ENCODE measurements at regions not wholly inside any gene's neighbourhood (a gene's known extent, or its start where the extent isn't known, plus 50 kb on each side); places are given as distances from the start of the nearest gene placed in this dataset.

DNA sequence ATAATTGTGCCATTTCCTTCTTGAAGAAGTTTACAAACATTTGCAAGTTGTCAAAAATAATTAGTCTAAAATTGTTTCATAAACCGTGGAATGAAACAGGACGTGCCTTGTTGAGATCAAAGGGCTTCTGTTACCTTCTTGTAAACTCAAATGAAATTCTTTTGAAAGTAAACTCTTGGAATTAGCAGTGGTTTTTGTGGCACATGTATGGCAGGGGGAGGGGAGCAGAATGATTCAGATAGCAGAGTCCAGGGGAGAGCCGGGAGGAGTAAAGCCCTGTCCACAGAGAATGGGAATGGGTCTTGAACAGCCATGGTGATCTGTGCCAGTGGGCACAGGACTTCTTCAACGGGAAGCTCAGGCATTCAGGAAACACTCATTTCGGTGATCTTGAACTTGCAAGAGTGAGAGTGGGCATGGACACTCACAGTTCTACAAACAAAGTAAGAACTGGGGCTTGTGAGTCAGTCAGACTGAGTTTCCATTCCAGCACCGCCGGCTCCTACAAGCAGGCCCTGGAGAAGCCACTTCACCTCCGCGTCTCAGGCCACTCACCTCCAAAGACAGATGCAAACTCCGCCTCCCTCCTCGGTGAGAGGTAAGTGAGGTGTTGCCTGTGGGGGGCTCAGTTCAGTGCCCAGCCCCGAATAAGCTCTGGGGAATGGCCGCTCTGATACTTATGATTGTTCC is 143.1 kb downstream of the CDH26 start:
- Histone ChIP-seq H2AFZ (ENCODE audit: low read length) (no peak overlapping the region), H3K36me3 (replicated peaks in 1 of 2; ENCODE audit: control insufficient read depth in 2 of 2, insufficient read depth in 2 of 2, low read length in 2 of 2) (no peaks in the 10 kb centered on the region), H3K27ac (replicated peaks; ENCODE audit: low read length) (no peak overlapping the region), H3K23ac (ENCODE audit: low read depth, low read length, poor library complexity) (peak overlapping the region; percentile 44), H2BK5ac (ENCODE audit: low read length) (no peak overlapping the region), H2AK5ac (ENCODE audit: low read depth, low read length) (peak overlapping the region; percentile 86), H3K4ac (ENCODE audit: low read length) (no peak overlapping the region), H3K79me1 (ENCODE audit: low read depth, low read length) (no peaks in the 10 kb centered on the region), H3K9ac (ENCODE audit: low read depth, low read length, poor library complexity) (peak overlapping the region; percentile 24), H4K8ac (ENCODE audit: low read depth, low read length) (no peak overlapping the region), H3K4me1 (ENCODE audit: control insufficient read depth in 2 of 2, insufficient read depth in 1 of 2, low read depth in 1 of 2, low read length in 2 of 2) (peaks cover 0 to 5% of the 10 kb centered on the region in 2 donors), H3K4me2 (ENCODE audit: insufficient read depth, low read length, poor library complexity, severe bottlenecking) (no peak overlapping the region), H2BK120ac (ENCODE audit: low read depth, low read length) (no peak overlapping the region), H2BK12ac (ENCODE audit: low read length) (no peak overlapping the region), H2BK15ac (ENCODE audit: low read length) (peak overlapping the region; percentile 9), H3K27me3 (ENCODE audit: control insufficient read depth in 3 of 3, insufficient read depth in 3 of 3, low read depth in 1 of 3, low read length in 3 of 3) (no peaks in the 10 kb centered on the region), H3K9me3 (replicated peaks in 1 of 2; ENCODE audit: control insufficient read depth in 2 of 2, insufficient read depth in 1 of 2, low read depth in 1 of 2, low read length in 2 of 2) (no peaks in the 10 kb centered on the region), H4K91ac (ENCODE audit: low read depth, low read length, poor library complexity) (no peak overlapping the region), H3K4me3 (ENCODE audit: low read length in 2 of 2) (no peak overlapping the region), H3K18ac (ENCODE audit: low read length) (peak overlapping the region; percentile 67), H3K14ac (ENCODE audit: low read length) (no peak overlapping the region)
- DNase-seq (ENCODE audit: low spot score), result no peak
- WGBS, 2 donors (ENCODE audit: extremely low coverage in 2 of 2, insufficient read length in 2 of 2, insufficient replicate concordance in 1 of 2), result no CpG with 5 or more reads among the region's 13 CpGs

GRCh38 chr20:60101891-60102281 is 143.7 kb downstream of the CDH26 start:
- no CpG with 5 or more reads among the region's 9 CpGs for WGBS, 2 donors (ENCODE audit: extremely low coverage in 2 of 2, insufficient read length in 2 of 2, insufficient replicate concordance in 1 of 2)
- peak overlapping the region; percentile 9 for H2BK15ac ChIP-seq (ENCODE audit: low read length)
- no peak overlapping the region for H4K91ac ChIP-seq (ENCODE audit: low read depth, low read length, poor library complexity)
- H4K8ac ChIP-seq (ENCODE audit: low read depth, low read length), result no peak overlapping the region
- H3K4me1 ChIP-seq (ENCODE audit: control insufficient read depth in 2 of 2, insufficient read depth in 1 of 2, low read depth in 1 of 2, low read length in 2 of 2), result peaks cover 0 to 5% of the 10 kb centered on the region in 2 donors
- peak overlapping the region; percentile 67 for H3K18ac ChIP-seq (ENCODE audit: low read length)
- H3K4ac ChIP-seq (ENCODE audit: low read length), result no peak overlapping the region
- H3K4me2 ChIP-seq (ENCODE audit: insufficient read depth, low read length, poor library complexity, severe bottlenecking), result no peak overlapping the region
- peak overlapping the region; percentile 24 for H3K9ac ChIP-seq (ENCODE audit: low read depth, low read length, poor library complexity)
- no peak overlapping the region for H3K4me3 ChIP-seq (ENCODE audit: low read length in 2 of 2)
- peak overlapping the region; percentile 86 for H2AK5ac ChIP-seq (ENCODE audit: low read depth, low read length)
- H2BK12ac ChIP-seq (ENCODE audit: low read length), result no peak overlapping the region
- no peak overlapping the region for H2BK5ac ChIP-seq (ENCODE audit: low read length)
- H3K14ac ChIP-seq (ENCODE audit: low read length), result no peak overlapping the region
- DNase-seq (ENCODE audit: low spot score), result no peak
- H2BK120ac ChIP-seq (ENCODE audit: low read depth, low read length), result no peak overlapping the region
- no peaks in the 10 kb centered on the region for H3K9me3 ChIP-seq (replicated peaks in 1 of 2; ENCODE audit: control insufficient read depth in 2 of 2, insufficient read depth in 1 of 2, low read depth in 1 of 2, low read length in 2 of 2)
- no peaks in the 10 kb centered on the region for H3K27me3 ChIP-seq (ENCODE audit: control insufficient read depth in 3 of 3, insufficient read depth in 3 of 3, low read depth in 1 of 3, low read length in 3 of 3)
- no peak overlapping the region for H3K27ac ChIP-seq (replicated peaks; ENCODE audit: low read length)
- H3K23ac ChIP-seq (ENCODE audit: low read depth, low read length, poor library complexity), result peak overlapping the region; percentile 44
- no peaks in the 10 kb centered on the region for H3K79me1 ChIP-seq (ENCODE audit: low read depth, low read length)
- no peak overlapping the region for H2AFZ ChIP-seq (ENCODE audit: low read length)
- H3K36me3 ChIP-seq (replicated peaks in 1 of 2; ENCODE audit: control insufficient read depth in 2 of 2, insufficient read depth in 2 of 2, low read length in 2 of 2), result no peaks in the 10 kb centered on the region

DNA sequence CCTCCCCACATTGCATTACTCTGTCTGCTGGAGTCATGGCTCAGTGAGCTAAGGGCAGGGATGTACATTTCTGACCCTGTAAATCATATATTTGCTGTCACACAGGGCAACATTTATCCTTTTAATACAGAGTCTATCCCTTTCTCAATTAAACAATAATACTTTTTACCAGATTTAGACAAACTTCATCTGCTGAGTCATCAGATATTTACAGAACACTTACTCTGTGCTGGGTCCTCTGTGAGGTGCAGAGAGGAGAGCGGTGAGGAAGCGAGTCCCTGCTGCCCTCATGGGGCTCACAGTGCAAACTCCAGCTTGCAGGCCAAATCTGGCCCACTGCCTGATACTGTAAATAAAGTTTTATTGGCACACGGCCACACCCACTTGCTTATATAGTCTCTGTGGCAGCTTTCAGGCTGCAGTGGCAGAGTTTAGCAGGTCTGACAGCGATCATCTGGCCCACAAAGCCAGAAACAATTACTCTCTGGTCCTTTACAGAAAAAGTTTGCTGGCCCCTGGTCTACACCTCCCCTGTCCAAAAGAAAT is 144.5 kb downstream of the CDH26 start:
- Histone ChIP-seq H3K4me3 (ENCODE audit: low read length in 2 of 2) (no peak overlapping the region), H3K4ac (ENCODE audit: low read length) (no peak overlapping the region), H2BK5ac (ENCODE audit: low read length) (no peak overlapping the region), H3K18ac (ENCODE audit: low read length) (peak overlapping the region; percentile 59), H2AFZ (ENCODE audit: low read length) (no peak overlapping the region), H2AK5ac (ENCODE audit: low read depth, low read length) (peak overlapping the region; percentile 86), H3K27ac (replicated peaks; ENCODE audit: low read length) (no peak overlapping the region), H3K27me3 (ENCODE audit: control insufficient read depth in 3 of 3, insufficient read depth in 3 of 3, low read depth in 1 of 3, low read length in 3 of 3) (no peaks in the 10 kb centered on the region), H3K4me1 (ENCODE audit: control insufficient read depth in 2 of 2, insufficient read depth in 1 of 2, low read depth in 1 of 2, low read length in 2 of 2) (peaks cover 0 to 5% of the 10 kb centered on the region in 2 donors), H3K4me2 (ENCODE audit: insufficient read depth, low read length, poor library complexity, severe bottlenecking) (no peak overlapping the region), H3K9ac (ENCODE audit: low read depth, low read length, poor library complexity) (no peak overlapping the region), H2BK120ac (ENCODE audit: low read depth, low read length) (no peak overlapping the region), H2BK15ac (ENCODE audit: low read length) (no peak overlapping the region), H3K36me3 (replicated peaks in 1 of 2; ENCODE audit: control insufficient read depth in 2 of 2, insufficient read depth in 2 of 2, low read length in 2 of 2) (no peaks in the 10 kb centered on the region), H3K14ac (ENCODE audit: low read length) (no peak overlapping the region), H4K8ac (ENCODE audit: low read depth, low read length) (no peak overlapping the region), H3K23ac (ENCODE audit: low read depth, low read length, poor library complexity) (no peak overlapping the region), H4K91ac (ENCODE audit: low read depth, low read length, poor library complexity) (no peak overlapping the region), H2BK12ac (ENCODE audit: low read length) (no peak overlapping the region), H3K79me1 (ENCODE audit: low read depth, low read length) (no peaks in the 10 kb centered on the region), H3K9me3 (replicated peaks in 1 of 2; ENCODE audit: control insufficient read depth in 2 of 2, insufficient read depth in 1 of 2, low read depth in 1 of 2, low read length in 2 of 2) (peaks cover 0 to 2% of the 10 kb centered on the region in 2 donors)
- DNase-seq (ENCODE audit: low spot score), result no peak
- WGBS, 2 donors (ENCODE audit: extremely low coverage in 2 of 2, insufficient read length in 2 of 2, insufficient replicate concordance in 1 of 2), result no CpG with 5 or more reads among the region's 4 CpGs

- Histone ChIP-seq H3K9me3 (replicated peaks in 1 of 2; ENCODE audit: control insufficient read depth in 2 of 2, insufficient read depth in 1 of 2, low read depth in 1 of 2, low read length in 2 of 2) (peaks cover 0 to 2% of the 10 kb centered on the region in 2 donors), H2BK5ac (ENCODE audit: low read length) (no peak overlapping the region), H2BK120ac (ENCODE audit: low read depth, low read length) (no peak overlapping the region), H3K23ac (ENCODE audit: low read depth, low read length, poor library complexity) (no peak overlapping the region), H3K36me3 (replicated peaks in 1 of 2; ENCODE audit: control insufficient read depth in 2 of 2, insufficient read depth in 2 of 2, low read length in 2 of 2) (no peaks in the 10 kb centered on the region), H3K79me1 (ENCODE audit: low read depth, low read length) (no peaks in the 10 kb centered on the region), H2BK15ac (ENCODE audit: low read length) (no peak overlapping the region), H3K27ac (replicated peaks; ENCODE audit: low read length) (no peak overlapping the region), H2AK5ac (ENCODE audit: low read depth, low read length) (no peak overlapping the region), H3K14ac (ENCODE audit: low read length) (no peak overlapping the region), H2AFZ (ENCODE audit: low read length) (no peak overlapping the region), H4K91ac (ENCODE audit: low read depth, low read length, poor library complexity) (no peak overlapping the region), H3K9ac (ENCODE audit: low read depth, low read length, poor library complexity) (no peak overlapping the region), H2BK12ac (ENCODE audit: low read length) (no peak overlapping the region), H3K4ac (ENCODE audit: low read length) (no peak overlapping the region), H4K8ac (ENCODE audit: low read depth, low read length) (no peak overlapping the region), H3K4me1 (ENCODE audit: control insufficient read depth in 2 of 2, insufficient read depth in 1 of 2, low read depth in 1 of 2, low read length in 2 of 2) (peaks cover 0 to 5% of the 10 kb centered on the region in 2 donors), H3K4me2 (ENCODE audit: insufficient read depth, low read length, poor library complexity, severe bottlenecking) (no peak overlapping the region), H3K27me3 (ENCODE audit: control insufficient read depth in 3 of 3, insufficient read depth in 3 of 3, low read depth in 1 of 3, low read length in 3 of 3) (no peaks in the 10 kb centered on the region), H3K18ac (ENCODE audit: low read length) (peak overlapping the region; percentile 64), H3K4me3 (ENCODE audit: low read length in 2 of 2) (no peak overlapping the region)
- WGBS, 2 donors (ENCODE audit: extremely low coverage in 2 of 2, insufficient read length in 2 of 2, insufficient replicate concordance in 1 of 2), result no CpG with 5 or more reads among the region's 10 CpGs
- DNase-seq (ENCODE audit: low spot score), result no peak
These were observed 147.0 kb downstream of the CDH26 start for GRCh38 chr20:60104993-60105803.

Measured in neuronal stem cell (in vitro differentiated cells).